HCT116 (cell line): ENCODE measurements at regions not wholly inside any gene's neighbourhood (a gene's known extent, or its start where the extent isn't known, plus 50 kb on each side); places are given as distances from the start of the nearest gene placed in this dataset.

ENCODE experiments used
- ATAC-seq: fragments of 200-7000 bp; cut with Tn5 transposase; 2 replicates; pipeline ENCODE4 v1.9.1; 2020; ENCODE audit warnings: mild to moderate bottlenecking, moderate library complexity
- BruUV-seq: library from RNA; stranded (reverse); fragments of 400-500 nt; replicated peaks from 2 replicates; lab custom pipeline; 2021; lab: Mats Ljungman, UMichigan
- CTCF ChIA-PET: fragments of 300-600 bp; sonication (Branson Sonifier 250); formaldehyde crosslinking; loops from one replicate; lab custom pipeline; 2021; ENCODE audit warnings: antibody characterized with exemption; lab: Charles Lee
- POLR2A ChIA-PET: fragments of 300-600, 350-600 bp; sonication (Branson Sonifier 250); formaldehyde crosslinking; loops from one replicate; lab custom pipeline; 2021; ENCODE audit warnings: antibody characterized with exemption; lab: Charles Lee
- RAD21 ChIA-PET, 2 experiments: fragments of 300-600 bp; sonication (Branson Sonifier 250); formaldehyde crosslinking; loops; one replicate each; lab custom pipeline; 2023; ENCODE audit warnings: low total read pairs in 2 of 2; ENCODE audit not compliant: uncharacterized antibody in 2 of 2, unreplicated experiment in 2 of 2, low non-redundant PET in 1 of 2; lab: Charles Lee
- DNase-seq: peaks from one replicate; pipeline ENCODE4 v3.0.0-alpha.2; 2010; ENCODE audit warnings: low read depth, low spot score
- H2AFZ ChIP-seq: fragments of 200-600 bp; shearing (Covaris generic), sonication (generic); 2 replicates; pipeline ENCODE4 v1.6.1; 2017; ENCODE audit warnings: low read depth, mixed run types, mixed read lengths, antibody characterized with exemption, low read length; ENCODE audit not compliant: poor library complexity, severe bottlenecking
- H3K27ac ChIP-seq: 2 replicates; pipeline ENCODE4 v1.5.1; 2012; ENCODE audit warnings: low read depth, low read length
- H3K27me3 ChIP-seq: fragments of 200-600 bp; sonication (generic); 2 replicates; pipeline ENCODE4 v1.6.1; 2016; ENCODE audit warnings: mixed run types, low read length, mixed read lengths; ENCODE audit not compliant: insufficient read depth
- H3K36me3 ChIP-seq, 2 experiments: fragments of 200-500 bp in 1 of 2; fragments of 200-600 bp in 1 of 2; sonication (Bioruptor generic) in 1 of 2; sonication (generic) in 1 of 2; 2 replicates each; pipeline versions ENCODE4 v1.5.1 to v1.6.1; 2014 to 2016; ENCODE audit warnings: low read length in 2 of 2, inconsistent platforms in 1 of 2, mixed read lengths in 1 of 2, mixed run types in 1 of 2; ENCODE audit not compliant: insufficient read depth in 2 of 2, control insufficient read depth in 1 of 2
- H3K4me1 ChIP-seq, 2 experiments: fragments of 200-600 bp in 1 of 2; sonication (generic) in 1 of 2; 2 replicates each; pipeline versions ENCODE4 v1.5.1 to v1.6.1; 2012 to 2017; ENCODE audit warnings: low read length in 2 of 2, inconsistent platforms in 1 of 2, mild to moderate bottlenecking in 1 of 2, mixed read lengths in 1 of 2, mixed run types in 1 of 2, moderate library complexity in 1 of 2; ENCODE audit not compliant: insufficient read depth in 2 of 2, control insufficient read depth in 1 of 2
- H3K4me2 ChIP-seq: fragments of 200-600 bp; sonication (generic); 2 replicates; pipeline ENCODE4 v1.6.1; 2017; ENCODE audit warnings: mixed run types, low read length, mixed read lengths
- H3K4me3 ChIP-seq, 2 experiments: fragments of 200-600 bp in 1 of 2; sonication (generic) in 1 of 2; replicated peaks in 1 of 2; 2 replicates each; pipeline ENCODE4 v1.5.1; 2011 to 2016; ENCODE audit warnings: low read length in 2 of 2, control low read depth in 1 of 2, low read depth in 1 of 2, mild to moderate bottlenecking in 1 of 2, mixed read lengths in 1 of 2, mixed run types in 1 of 2
- H3K79me2 ChIP-seq: fragments of 200-600 bp; sonication (generic); 2 replicates; pipeline ENCODE4 v1.6.1; 2017; ENCODE audit warnings: mild to moderate bottlenecking, mixed run types, low read length, moderate library complexity, mixed read lengths; ENCODE audit not compliant: insufficient read depth
- H3K9ac ChIP-seq: fragments of 200-600 bp; sonication (generic); 2 replicates; pipeline ENCODE4 v1.6.1; 2016; ENCODE audit warnings: low read length, mixed read lengths
- H3K9me2 ChIP-seq: fragments of 200-600 bp; sonication (generic), shearing (Covaris generic); 2 replicates; pipeline ENCODE4 v1.6.1; 2017; ENCODE audit warnings: mixed run types, mild to moderate bottlenecking, moderate library complexity; ENCODE audit not compliant: insufficient read depth
- H3K9me3 ChIP-seq, 2 experiments: fragments of 200-500 bp in 1 of 2; fragments of 200-600 bp in 1 of 2; sonication (Bioruptor generic) in 1 of 2; sonication (generic) in 1 of 2; 2 replicates each; pipeline ENCODE4 v1.6.1; 2014 to 2017; ENCODE audit warnings: low read length in 2 of 2, mixed read lengths in 2 of 2, inconsistent platforms in 1 of 2, low read depth in 1 of 2, mild to moderate bottlenecking in 1 of 2, mixed run types in 1 of 2, moderate library complexity in 1 of 2; ENCODE audit not compliant: control insufficient read depth in 1 of 2, insufficient read depth in 1 of 2
- H4K20me1 ChIP-seq: fragments of 200-600 bp; sonication (generic), shearing (Covaris generic); 2 replicates; pipeline ENCODE4 v1.6.1; 2017; ENCODE audit warnings: mixed run types, mild to moderate bottlenecking, moderate library complexity; ENCODE audit not compliant: insufficient read depth
- EZH2 ChIP-seq: fragments of 200-600 bp; sonication (generic); IDR thresholded peaks from 2 replicates; pipeline ENCODE4 v1.6.1; 2017; ENCODE audit warnings: antibody characterized with exemption, mixed run types
- FOSL1 ChIP-seq: IDR thresholded peaks from 2 replicates; pipeline ENCODE4 v1.6.1; 2012; ENCODE audit warnings: low read depth
- JUND ChIP-seq: IDR thresholded peaks from 2 replicates; pipeline ENCODE4 v1.6.1; 2012
- RAD21 ChIP-seq: IDR thresholded peaks from 2 replicates; pipeline ENCODE4 v1.6.1; 2012; ENCODE audit warnings: low read depth, mild to moderate bottlenecking
- TCF7L2 ChIP-seq: IDR thresholded peaks from 2 replicates; pipeline ENCODE4 v1.7.0; 2011; ENCODE audit warnings: borderline replicate concordance, inconsistent platforms; ENCODE audit not compliant: insufficient read depth, insufficient read length; ENCODE audit errors: extremely low read depth
- YY1 ChIP-seq: IDR thresholded peaks from 2 replicates; pipeline ENCODE4 v1.6.1; 2011; ENCODE audit warnings: low read length, low read depth, moderate library complexity, mild to moderate bottlenecking; ENCODE audit not compliant: insufficient replicate concordance; ENCODE audit errors: extremely low read depth
- intact Hi-C: fragments of 100-400 bp; cut with micrococcal nuclease; formaldehyde crosslinking; loops from 2 replicates; pipeline ENCODE4 v1.10.0; 2022

- no TSS peak for BruUV-seq
Measured at GRCh38 chr4:85402371-85402770, 72.6 kb upstream of the ARHGAP24 start.

GRCh38 chr4:85406185-85406584, 68.8 kb upstream of the ARHGAP24 start:
- intact Hi-C loops: no loop called here
- no peak overlapping the region for H3K27ac ChIP-seq
- RAD21 ChIA-PET: no interaction called here
- no peaks in the 10 kb centered on the region for H3K4me1 ChIP-seq
- no peak overlapping the region for H3K4me2 ChIP-seq
- no TSS peak for BruUV-seq
- CTCF ChIA-PET: no interaction called here
- H3K9ac ChIP-seq: no peak overlapping the region
- no peaks in the 10 kb centered on the region for H3K79me2 ChIP-seq
- no peak overlapping the region for H3K4me3 ChIP-seq
- no peak for ATAC-seq
- no peak overlapping the region for H2AFZ ChIP-seq
- no peaks in the 10 kb centered on the region for H3K27me3 ChIP-seq
- H3K9me3 ChIP-seq: no peaks in the 10 kb centered on the region
- no peak for TF ChIP-seq EZH2
- TF ChIP-seq FOSL1: no peak
- no peak for TF ChIP-seq YY1
- TF ChIP-seq TCF7L2: no peak
- no peak for TF ChIP-seq RAD21
- TF ChIP-seq JUND: no peak
- TF ChIP-seq, all 23 proteins: peak for 0
- DNase-seq: no peak
- no peaks in the 10 kb centered on the region for H3K9me2 ChIP-seq
- no peaks in the 10 kb centered on the region for H4K20me1 ChIP-seq
- POLR2A ChIA-PET: no interaction called here
- H3K36me3 ChIP-seq: no peaks in the 10 kb centered on the region

More at GRCh38 chr4:85402371-85402770, 72.6 kb upstream of the ARHGAP24 start:
- Histone ChIP-seq H3K36me3 (no peaks in the 10 kb centered on the region), H3K9me3 (no peaks in the 10 kb centered on the region), H3K9me2 (no peaks in the 10 kb centered on the region), H3K4me2 (no peak overlapping the region), H4K20me1 (no peaks in the 10 kb centered on the region), H3K27ac (no peak overlapping the region), H3K4me3 (no peak overlapping the region), H3K79me2 (no peaks in the 10 kb centered on the region), H2AFZ (no peak overlapping the region), H3K9ac (no peak overlapping the region), H3K4me1 (no peaks in the 10 kb centered on the region), H3K27me3 (no peaks in the 10 kb centered on the region)
- ATAC-seq (no peak), DNase-seq (no peak)
- ChIA-PET RAD21 (no interaction called here), POLR2A (no interaction called here), CTCF (no interaction called here)
- intact Hi-C loops: no loop called here
- TF ChIP-seq YY1: no peak
